Activated CD8-positive, alpha-beta T cell treated with anti-CD3 and anti-CD28 coated beads for 36 hours (primary cell): ENCODE measurements at regions not wholly inside any gene's neighbourhood (a gene's known extent, or its start where the extent isn't known, plus 50 kb on each side); places are given as distances from the start of the nearest gene placed in this dataset.
A peak's percentile ranks its signal among the peaks of the same experiment; 100 is the strongest.

ENCODE experiments used
- ATAC-seq: fragments of 200-7000 bp; cut with Tn5 transposase; one replicate; pipeline ENCODE4 v1.10.0; 2021; ENCODE audit warnings: mild to moderate bottlenecking, moderate library complexity
- CTCF ChIA-PET: fragments of 350-600 bp; sonication (Branson Sonifier 250); formaldehyde crosslinking; loops from one replicate; lab custom pipeline; 2021; ENCODE audit warnings: antibody characterized with exemption; lab: Charles Lee
- POLR2A ChIA-PET: fragments of 350-600 bp; sonication (Branson Sonifier 250); formaldehyde crosslinking; loops from one replicate; lab custom pipeline; 2021; ENCODE audit warnings: antibody characterized with exemption; lab: Charles Lee
- DNase-seq: peaks from one replicate; pipeline ENCODE4 v3.0.0-alpha.2; 2020
- H3K27ac Mint-ChIP-seq: one replicate; pipeline ENCODE4 v1.8.0; 2021; ENCODE audit warnings: mild to moderate bottlenecking, mixed read lengths
- H3K27me3 Mint-ChIP-seq: one replicate; pipeline ENCODE4 v1.8.0; 2021; ENCODE audit warnings: mixed read lengths
- H3K36me3 Mint-ChIP-seq: one replicate; pipeline ENCODE4 v1.8.0; 2021; ENCODE audit warnings: low read depth, mixed read lengths
- H3K4me1 Mint-ChIP-seq: one replicate; pipeline ENCODE4 v1.8.0; 2021; ENCODE audit warnings: low read depth, mixed read lengths
- H3K4me3 Mint-ChIP-seq: one replicate; pipeline ENCODE4 v1.8.0; 2021; ENCODE audit warnings: mild to moderate bottlenecking, moderate library complexity, mixed read lengths
- H3K9me3 Mint-ChIP-seq: one replicate; pipeline ENCODE4 v1.8.0; 2021; ENCODE audit warnings: mixed read lengths
- CTCF ChIP-seq: fragments of 200-600 bp; IDR thresholded peaks from one replicate; pipeline ENCODE4 v1.8.0; 2022; ENCODE audit warnings: antibody characterized with exemption, mild to moderate bottlenecking
- intact Hi-C: fragments of 100-400 bp; cut with micrococcal nuclease; formaldehyde crosslinking; loops from one replicate; pipeline ENCODE4 v1.10.0; 2022

- H3K4me1 Mint-ChIP-seq, result peaks cover 38% of the 10 kb centered on the region
- intact Hi-C loops, result no loop called here
These were observed 162.0 kb downstream of the C9orf50 start for GRCh38 chr9:129458663-129459546.

GRCh38 chr9:129458155-129458661, 162.7 kb downstream of the C9orf50 start:
- peak; percentile 35 for ATAC-seq
- Mint-ChIP-seq H3K27me3 (no peaks in the 10 kb centered on the region), H3K4me1 (peaks cover 41% of the 10 kb centered on the region), H3K9me3 (no peaks in the 10 kb centered on the region), H3K36me3 (no peaks in the 10 kb centered on the region), H3K27ac (peak overlapping the region; percentile 60), H3K4me3 (no peak overlapping the region)
- ChIA-PET CTCF (interaction anchor here (1.0 to 2.4 kb wide), 4 partner anchors 15 to 326 kb away, joined by 3 to 9 read pairs (median 4); no protein-coding TSS in a partner anchor), POLR2A (interaction anchor here (0.7 to 2.0 kb wide), 8 partner anchors 14 to 45 kb away, joined by 3 to 11 read pairs (median 4); no protein-coding TSS in a partner anchor)
- peak; percentile 79 for DNase-seq
- intact Hi-C loops, result no loop called here
- no peak for TF ChIP-seq CTCF

More at GRCh38 chr9:129458663-129459546, 162.0 kb downstream of the C9orf50 start:
- DNase-seq (peak; percentile 65), ATAC-seq (peak; percentile 18)
- ChIA-PET CTCF (interaction anchor here (0.7 to 2.4 kb wide), 8 partner anchors 10 to 327 kb away, joined by 3 to 9 read pairs (median 4); no protein-coding TSS in a partner anchor), POLR2A (interaction anchor here (0.7 to 2.0 kb wide), 12 partner anchors 14 to 281 kb away, joined by 3 to 11 read pairs (median 4); partner anchors contain the start of gene IER5L)
- peak overlapping the region; percentile 80 for H3K27ac Mint-ChIP-seq
- H3K27me3 Mint-ChIP-seq, result no peaks in the 10 kb centered on the region
- no peaks in the 10 kb centered on the region for H3K9me3 Mint-ChIP-seq
- no peaks in the 10 kb centered on the region for H3K36me3 Mint-ChIP-seq
- no peak for TF ChIP-seq CTCF
- H3K4me3 Mint-ChIP-seq, result peak overlapping the region; percentile 10

- no peaks in the 10 kb centered on the region for H3K36me3 Mint-ChIP-seq
- POLR2A ChIA-PET, result interaction anchor here (1.7 to 2.0 kb wide), 2 partner anchors 20 to 43 kb away, joined by 4 to 11 read pairs; no protein-coding TSS in a partner anchor
- peaks cover 41% of the 10 kb centered on the region for H3K4me1 Mint-ChIP-seq
- intact Hi-C loops, result no loop called here
- H3K27ac Mint-ChIP-seq, result peak overlapping the region; percentile 40
- H3K4me3 Mint-ChIP-seq, result no peak overlapping the region
- H3K9me3 Mint-ChIP-seq, result no peaks in the 10 kb centered on the region
- TF ChIP-seq CTCF, result no peak
- DNase-seq, result no peak
- no peaks in the 10 kb centered on the region for H3K27me3 Mint-ChIP-seq
- no peak for ATAC-seq
- CTCF ChIA-PET, result no interaction called here
These were observed 163.5 kb downstream of the C9orf50 start for GRCh38 chr9:129457325-129457779.

- Mint-ChIP-seq H3K4me3 (no peak overlapping the region), H3K27ac (peak overlapping the region; percentile 5), H3K27me3 (no peaks in the 10 kb centered on the region), H3K9me3 (no peaks in the 10 kb centered on the region), H3K36me3 (no peaks in the 10 kb centered on the region), H3K4me1 (peaks cover 41% of the 10 kb centered on the region)
- DNase-seq (no peak), ATAC-seq (no peak)
- intact Hi-C loops, result no loop called here
- ChIA-PET POLR2A (no interaction called here), CTCF (no interaction called here)
- TF ChIP-seq CTCF, result no peak
These were observed 164.2 kb downstream of the C9orf50 start for GRCh38 chr9:129456549-129457324.
